ENCODE measurements at regions not wholly inside any gene's neighbourhood (a gene's known extent, or its start where the extent isn't known, plus 50 kb on each side); places are given as distances from the start of the nearest gene placed in this dataset.

DNA sequence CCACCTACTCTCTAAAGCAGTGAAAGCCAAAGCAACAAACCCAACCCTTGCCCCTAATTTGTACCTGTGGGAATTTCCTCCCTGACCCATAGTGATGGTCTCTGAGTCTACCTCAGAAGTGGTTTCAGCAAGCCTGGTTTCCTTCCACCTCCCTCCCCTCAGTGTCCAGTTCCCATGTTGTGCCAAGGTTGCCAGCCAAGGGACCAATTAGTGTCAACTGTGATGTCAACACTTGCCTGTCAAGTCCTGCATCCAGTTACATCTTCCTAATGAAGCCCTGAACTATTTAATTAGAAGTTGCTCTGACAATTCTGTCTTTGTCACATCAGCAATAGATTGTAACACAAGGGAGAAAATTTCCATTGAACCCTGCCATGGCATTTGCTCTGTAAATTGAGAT lies 194.4 kb upstream of the CCDC196 start:
- DNase-seq (ENCODE audit: low read depth), result no peak
- no peak overlapping the region for H3K9ac ChIP-seq (ENCODE audit: low read length)
- H3K9me3 ChIP-seq (ENCODE audit: control insufficient read depth, low read length), result peaks cover 6% of the 10 kb centered on the region
- H3K36me3 ChIP-seq (ENCODE audit: control insufficient read depth, insufficient read depth, low read length, severe bottlenecking), result no peaks in the 10 kb centered on the region
- no peaks in the 10 kb centered on the region for H3K4me1 ChIP-seq (ENCODE audit: control insufficient read depth, insufficient read depth, low read length)
- no peak overlapping the region for H3K4me3 ChIP-seq (ENCODE audit: low read length)
- H3K27me3 ChIP-seq (replicated peaks; ENCODE audit: control insufficient read depth, insufficient read depth, low read length), result no peaks in the 10 kb centered on the region

DNA sequence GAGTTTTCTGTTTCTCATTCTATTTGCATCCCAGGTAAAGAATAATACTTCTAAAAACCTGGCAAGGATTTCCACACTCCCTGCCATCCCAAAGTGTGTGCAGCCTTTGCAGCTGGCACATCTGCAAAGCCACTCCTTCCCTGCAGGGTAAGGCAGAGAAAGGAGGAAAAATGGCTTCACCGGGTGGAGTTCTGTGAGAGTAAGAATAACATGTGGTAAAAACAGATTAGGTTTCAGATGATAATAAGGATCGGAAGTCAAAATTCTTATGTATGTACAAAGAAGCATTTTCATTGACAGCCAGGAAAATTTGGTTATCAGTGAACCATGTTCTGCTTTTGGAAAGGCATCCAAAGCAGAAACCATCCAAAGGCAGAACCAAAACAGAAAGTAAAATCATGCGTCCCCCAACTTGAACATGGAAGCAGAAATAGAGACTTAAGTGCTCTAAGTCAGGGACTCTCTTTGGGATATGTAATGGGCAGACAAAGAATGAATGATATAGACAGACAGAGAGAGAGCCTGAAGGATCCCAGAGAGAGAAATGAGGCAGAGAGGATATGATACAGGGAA lies 192.6 kb upstream of the CCDC196 start:
- no peaks in the 10 kb centered on the region for H3K27me3 ChIP-seq (replicated peaks; ENCODE audit: control insufficient read depth, insufficient read depth, low read length)
- no peak for DNase-seq (ENCODE audit: low read depth)
- H3K9ac ChIP-seq (ENCODE audit: low read length), result no peak overlapping the region
- H3K9me3 ChIP-seq (ENCODE audit: control insufficient read depth, low read length), result peaks cover 5% of the 10 kb centered on the region
- H3K36me3 ChIP-seq (ENCODE audit: control insufficient read depth, insufficient read depth, low read length, severe bottlenecking), result no peaks in the 10 kb centered on the region
- no peaks in the 10 kb centered on the region for H3K4me1 ChIP-seq (ENCODE audit: control insufficient read depth, insufficient read depth, low read length)
- H3K4me3 ChIP-seq (ENCODE audit: low read length), result no peak overlapping the region

DNA sequence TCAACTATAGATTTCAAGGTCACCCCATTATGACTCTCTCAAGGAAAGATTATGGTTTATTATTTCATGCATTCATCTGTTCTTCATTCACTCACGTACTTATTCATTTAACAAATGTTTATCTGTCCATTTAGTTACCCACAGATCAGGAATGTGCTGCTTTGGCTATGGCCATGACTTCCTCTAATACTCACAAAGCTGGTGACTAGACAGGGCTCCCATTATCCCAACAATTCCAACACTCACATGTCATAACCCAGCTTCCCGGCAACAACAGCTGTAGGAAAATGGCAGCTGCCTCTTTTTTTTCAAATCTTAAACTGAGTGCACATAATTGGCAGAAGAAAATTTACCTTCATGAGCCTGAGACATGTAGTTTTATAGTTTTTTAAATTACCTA lies 190.8 kb upstream of the CCDC196 start:
- Histone ChIP-seq H3K4me1 (ENCODE audit: control insufficient read depth, insufficient read depth, low read length) (no peaks in the 10 kb centered on the region), H3K36me3 (ENCODE audit: control insufficient read depth, insufficient read depth, low read length, severe bottlenecking) (no peaks in the 10 kb centered on the region), H3K9me3 (ENCODE audit: control insufficient read depth, low read length) (no peaks in the 10 kb centered on the region), H3K4me3 (ENCODE audit: low read length) (no peak overlapping the region), H3K9ac (ENCODE audit: low read length) (no peak overlapping the region), H3K27me3 (replicated peaks; ENCODE audit: control insufficient read depth, insufficient read depth, low read length) (no peaks in the 10 kb centered on the region)
- no peak for DNase-seq (ENCODE audit: low read depth)

DNA sequence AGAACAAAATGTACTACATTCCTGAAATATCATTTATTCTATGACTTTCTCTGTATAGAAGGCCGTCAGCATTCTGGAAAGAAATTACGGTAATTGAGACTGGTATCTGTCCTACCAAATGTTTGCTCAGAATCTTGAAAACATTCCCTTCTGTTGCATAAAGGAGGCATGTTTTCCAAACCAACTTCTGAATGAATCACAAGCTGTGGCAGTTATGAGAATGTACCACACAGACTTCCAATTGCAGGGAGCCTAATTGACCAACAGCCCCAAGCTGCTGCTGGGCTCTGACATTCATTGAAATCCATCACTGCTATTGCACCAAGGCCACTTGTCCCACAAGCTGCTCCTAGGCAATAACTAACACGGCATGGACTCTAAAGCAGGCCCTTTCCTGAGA lies 185.3 kb upstream of the CCDC196 start:
- DNase-seq (ENCODE audit: low read depth), result no peak
- H3K36me3 ChIP-seq (ENCODE audit: control insufficient read depth, insufficient read depth, low read length, severe bottlenecking), result no peaks in the 10 kb centered on the region
- H3K9ac ChIP-seq (ENCODE audit: low read length), result no peak overlapping the region
- H3K4me3 ChIP-seq (ENCODE audit: low read length), result no peak overlapping the region
- H3K27me3 ChIP-seq (replicated peaks; ENCODE audit: control insufficient read depth, insufficient read depth, low read length), result no peaks in the 10 kb centered on the region
- no peaks in the 10 kb centered on the region for H3K4me1 ChIP-seq (ENCODE audit: control insufficient read depth, insufficient read depth, low read length)
- H3K9me3 ChIP-seq (ENCODE audit: control insufficient read depth, low read length), result no peaks in the 10 kb centered on the region

DNA sequence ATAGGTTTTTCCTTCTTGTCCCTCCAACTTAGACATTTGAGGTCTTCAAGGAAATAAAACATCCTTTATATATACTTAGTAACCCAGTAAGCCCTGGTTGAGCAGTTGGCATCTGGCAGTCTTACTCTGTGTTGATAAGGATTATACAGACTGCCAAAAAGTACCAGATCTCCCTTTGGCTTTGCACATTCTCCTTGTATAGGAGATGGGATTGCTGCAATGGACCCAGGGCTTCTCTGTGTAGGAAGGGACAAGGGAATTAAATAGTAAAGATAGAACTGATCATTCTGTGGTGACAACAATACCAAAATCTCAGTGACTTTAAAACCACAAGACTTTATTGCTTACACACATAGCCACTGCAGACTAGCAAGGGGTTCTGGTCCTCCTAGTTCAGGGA lies 180.1 kb upstream of the CCDC196 start:
- Histone ChIP-seq H3K9me3 (ENCODE audit: control insufficient read depth, low read length) (no peaks in the 10 kb centered on the region), H3K4me3 (ENCODE audit: low read length) (no peak overlapping the region), H3K36me3 (ENCODE audit: control insufficient read depth, insufficient read depth, low read length, severe bottlenecking) (no peaks in the 10 kb centered on the region), H3K9ac (ENCODE audit: low read length) (no peak overlapping the region), H3K4me1 (ENCODE audit: control insufficient read depth, insufficient read depth, low read length) (no peaks in the 10 kb centered on the region), H3K27me3 (replicated peaks; ENCODE audit: control insufficient read depth, insufficient read depth, low read length) (no peaks in the 10 kb centered on the region)
- DNase-seq (ENCODE audit: low read depth), result no peak

DNA sequence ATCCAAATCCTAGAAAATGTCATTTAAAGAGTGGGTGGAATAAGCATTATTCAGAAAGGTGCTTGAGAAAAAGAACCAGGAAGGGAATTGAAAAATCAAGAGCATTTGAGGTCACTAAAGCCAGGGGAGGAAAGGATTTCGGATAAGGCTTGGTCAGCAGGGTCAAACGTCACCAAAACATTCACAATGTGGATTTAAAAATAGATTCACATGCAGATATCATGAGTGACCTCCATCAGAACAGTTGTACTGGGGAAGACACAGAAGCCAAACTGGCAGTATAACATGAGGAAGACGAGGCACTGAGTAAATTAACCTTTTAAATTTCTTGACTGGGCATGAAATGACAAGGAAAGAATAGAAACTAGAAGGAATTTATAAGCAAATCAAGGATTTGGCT lies 175.1 kb upstream of the CCDC196 start:
- Histone ChIP-seq H3K36me3 (ENCODE audit: control insufficient read depth, insufficient read depth, low read length, severe bottlenecking) (no peaks in the 10 kb centered on the region), H3K9me3 (ENCODE audit: control insufficient read depth, low read length) (no peaks in the 10 kb centered on the region), H3K27me3 (replicated peaks; ENCODE audit: control insufficient read depth, insufficient read depth, low read length) (no peaks in the 10 kb centered on the region), H3K9ac (ENCODE audit: low read length) (no peak overlapping the region), H3K4me3 (ENCODE audit: low read length) (no peak overlapping the region), H3K4me1 (ENCODE audit: control insufficient read depth, insufficient read depth, low read length) (no peaks in the 10 kb centered on the region)
- DNase-seq (ENCODE audit: low read depth), result no peak

DNA sequence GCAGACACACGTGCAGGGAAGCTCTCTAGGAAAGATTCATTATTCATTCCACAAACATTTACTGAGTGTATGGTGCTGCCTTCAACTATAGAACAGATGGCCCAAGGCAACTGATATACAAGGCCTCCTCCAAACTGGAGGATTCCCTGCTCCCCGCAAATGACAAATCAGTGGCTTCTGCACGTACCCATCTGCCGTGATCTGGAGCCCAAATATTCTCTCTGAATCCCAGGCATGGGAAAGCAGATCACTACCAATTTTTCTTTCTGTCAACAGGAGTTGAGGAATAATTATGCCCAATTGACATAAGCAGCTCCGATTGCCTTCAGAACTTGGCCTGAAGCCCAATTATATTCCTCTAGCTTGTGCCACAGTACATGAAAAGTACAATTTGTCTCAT lies 174.2 kb upstream of the CCDC196 start:
- Histone ChIP-seq H3K4me3 (ENCODE audit: low read length) (no peak overlapping the region), H3K9ac (ENCODE audit: low read length) (no peak overlapping the region), H3K4me1 (ENCODE audit: control insufficient read depth, insufficient read depth, low read length) (no peaks in the 10 kb centered on the region), H3K36me3 (ENCODE audit: control insufficient read depth, insufficient read depth, low read length, severe bottlenecking) (no peaks in the 10 kb centered on the region), H3K27me3 (replicated peaks; ENCODE audit: control insufficient read depth, insufficient read depth, low read length) (no peaks in the 10 kb centered on the region), H3K9me3 (ENCODE audit: control insufficient read depth, low read length) (no peaks in the 10 kb centered on the region)
- no peak for DNase-seq (ENCODE audit: low read depth)

DNA sequence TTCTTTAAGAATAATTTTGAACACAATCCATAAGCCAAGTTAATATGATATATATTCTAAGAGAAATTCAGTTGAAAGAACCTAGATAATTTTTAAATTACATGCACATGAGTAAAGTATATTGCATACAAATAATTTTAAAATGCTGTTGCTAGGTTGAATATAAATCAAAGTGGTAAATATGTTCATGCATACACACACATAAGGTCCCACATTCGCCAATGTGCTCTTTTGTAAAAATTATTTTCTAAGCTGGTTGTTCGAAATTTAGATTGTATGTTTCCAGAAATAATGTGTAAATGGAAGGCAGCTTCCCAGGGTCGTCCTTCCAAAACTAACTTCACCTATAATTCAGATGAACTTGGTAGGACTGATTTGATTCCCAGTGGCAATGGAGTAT lies 173.7 kb upstream of the CCDC196 start:
- no peak overlapping the region for H3K9ac ChIP-seq (ENCODE audit: low read length)
- no peaks in the 10 kb centered on the region for H3K36me3 ChIP-seq (ENCODE audit: control insufficient read depth, insufficient read depth, low read length, severe bottlenecking)
- H3K4me1 ChIP-seq (ENCODE audit: control insufficient read depth, insufficient read depth, low read length), result no peaks in the 10 kb centered on the region
- no peak for DNase-seq (ENCODE audit: low read depth)
- H3K4me3 ChIP-seq (ENCODE audit: low read length), result no peak overlapping the region
- no peaks in the 10 kb centered on the region for H3K9me3 ChIP-seq (ENCODE audit: control insufficient read depth, low read length)
- no peaks in the 10 kb centered on the region for H3K27me3 ChIP-seq (replicated peaks; ENCODE audit: control insufficient read depth, insufficient read depth, low read length)

DNA sequence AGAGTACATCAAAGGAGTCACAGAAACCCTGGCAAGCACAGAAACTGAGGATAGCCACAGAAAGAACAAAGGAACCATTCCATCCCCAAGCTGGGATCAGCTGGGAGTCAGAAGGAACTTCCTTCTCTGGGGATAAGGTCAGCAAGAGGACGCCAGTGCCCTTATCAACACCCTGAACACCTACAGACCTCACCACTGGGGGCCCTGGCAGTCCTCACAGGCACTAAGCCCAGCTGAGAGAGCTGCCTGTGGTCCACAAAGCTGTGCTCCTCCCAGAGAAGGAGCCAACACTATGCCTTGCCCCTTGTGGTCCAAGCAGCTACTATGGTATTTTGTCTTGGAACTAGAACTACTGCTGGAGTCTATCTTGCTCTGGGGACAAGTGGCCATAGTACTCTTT lies 171.1 kb upstream of the CCDC196 start:
- H3K9me3 ChIP-seq (ENCODE audit: control insufficient read depth, low read length), result peaks cover 11% of the 10 kb centered on the region
- H3K27me3 ChIP-seq (replicated peaks; ENCODE audit: control insufficient read depth, insufficient read depth, low read length), result no peaks in the 10 kb centered on the region
- no peak overlapping the region for H3K9ac ChIP-seq (ENCODE audit: low read length)
- no peak overlapping the region for H3K4me3 ChIP-seq (ENCODE audit: low read length)
- H3K4me1 ChIP-seq (ENCODE audit: control insufficient read depth, insufficient read depth, low read length), result no peaks in the 10 kb centered on the region
- no peaks in the 10 kb centered on the region for H3K36me3 ChIP-seq (ENCODE audit: control insufficient read depth, insufficient read depth, low read length, severe bottlenecking)
- DNase-seq (ENCODE audit: low read depth), result no peak

DNA sequence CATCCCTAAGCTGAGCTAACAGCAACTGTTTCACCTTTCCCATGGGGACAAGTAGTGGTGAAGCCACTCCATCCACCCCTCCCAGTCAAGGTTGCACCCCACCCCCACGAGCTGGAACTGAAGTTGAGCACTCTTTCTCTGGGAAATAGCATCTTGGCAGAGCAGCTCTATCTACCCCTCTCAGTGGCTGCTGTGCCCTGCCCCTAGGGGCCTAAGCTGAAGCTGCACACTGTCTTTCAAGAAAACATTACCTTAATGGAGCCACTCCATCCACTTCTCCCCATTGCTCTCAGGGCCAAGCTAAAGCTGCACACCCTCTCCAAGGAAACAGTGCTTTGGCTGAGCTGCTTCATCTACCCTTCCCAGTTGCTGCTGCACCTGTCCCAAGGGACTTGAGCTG lies 170.6 kb upstream of the CCDC196 start:
- Histone ChIP-seq H3K9ac (ENCODE audit: low read length) (no peak overlapping the region), H3K4me3 (ENCODE audit: low read length) (no peak overlapping the region), H3K4me1 (ENCODE audit: control insufficient read depth, insufficient read depth, low read length) (no peaks in the 10 kb centered on the region), H3K36me3 (ENCODE audit: control insufficient read depth, insufficient read depth, low read length, severe bottlenecking) (no peaks in the 10 kb centered on the region), H3K9me3 (ENCODE audit: control insufficient read depth, low read length) (peaks cover 11% of the 10 kb centered on the region), H3K27me3 (replicated peaks; ENCODE audit: control insufficient read depth, insufficient read depth, low read length) (no peaks in the 10 kb centered on the region)
- DNase-seq (ENCODE audit: low read depth), result no peak

DNA sequence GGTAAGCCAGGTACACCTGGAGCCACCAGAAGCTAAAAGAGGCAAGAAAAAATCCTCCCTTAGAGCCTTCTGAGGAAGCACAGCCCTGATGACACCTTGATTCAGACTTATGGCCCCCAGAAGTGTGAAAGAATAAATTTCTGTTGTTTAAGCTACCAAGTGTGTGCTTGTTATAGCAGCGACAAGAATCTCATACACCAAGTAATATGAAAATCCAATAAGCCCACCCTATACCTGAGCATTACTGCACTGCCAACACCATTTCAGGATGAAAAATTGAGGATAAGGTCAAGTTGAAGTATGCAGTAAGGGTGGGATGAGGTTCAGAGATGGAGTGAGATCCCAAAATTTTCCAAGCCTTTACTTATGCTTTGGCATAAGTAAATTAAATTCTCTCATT lies 163.6 kb upstream of the CCDC196 start:
- no peaks in the 10 kb centered on the region for H3K36me3 ChIP-seq (ENCODE audit: control insufficient read depth, insufficient read depth, low read length, severe bottlenecking)
- peaks cover 11% of the 10 kb centered on the region for H3K9me3 ChIP-seq (ENCODE audit: control insufficient read depth, low read length)
- H3K9ac ChIP-seq (ENCODE audit: low read length), result no peak overlapping the region
- H3K27me3 ChIP-seq (replicated peaks; ENCODE audit: control insufficient read depth, insufficient read depth, low read length), result no peaks in the 10 kb centered on the region
- no peaks in the 10 kb centered on the region for H3K4me1 ChIP-seq (ENCODE audit: control insufficient read depth, insufficient read depth, low read length)
- no peak overlapping the region for H3K4me3 ChIP-seq (ENCODE audit: low read length)
- DNase-seq (ENCODE audit: low read depth), result no peak

DNA sequence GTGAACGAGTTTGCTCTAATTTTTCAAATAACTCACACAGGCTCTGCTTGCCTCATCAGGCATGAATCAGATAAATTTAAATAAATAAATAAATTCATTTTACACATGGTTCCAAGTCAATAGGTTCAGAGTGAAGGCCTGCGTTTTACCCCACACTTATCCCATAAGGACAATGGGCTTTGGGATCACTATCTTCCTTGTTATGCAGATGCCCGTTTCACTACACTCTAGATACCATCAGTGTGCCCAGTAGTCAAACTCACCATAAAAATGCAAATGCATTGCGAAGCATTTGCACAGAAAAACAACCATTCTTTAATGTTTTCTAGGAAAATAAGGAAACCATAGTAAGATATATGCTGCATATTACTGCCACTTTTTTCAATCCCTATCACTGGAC lies 155.9 kb upstream of the CCDC196 start:
- no peaks in the 10 kb centered on the region for H3K9me3 ChIP-seq (ENCODE audit: control insufficient read depth, low read length)
- no peak overlapping the region for H3K4me3 ChIP-seq (ENCODE audit: low read length)

More for the DNA sequence above, 155.9 kb upstream of the CCDC196 start:
- Histone ChIP-seq H3K36me3 (ENCODE audit: control insufficient read depth, insufficient read depth, low read length, severe bottlenecking) (no peaks in the 10 kb centered on the region), H3K9ac (ENCODE audit: low read length) (no peak overlapping the region), H3K27me3 (replicated peaks; ENCODE audit: control insufficient read depth, insufficient read depth, low read length) (no peaks in the 10 kb centered on the region), H3K4me1 (ENCODE audit: control insufficient read depth, insufficient read depth, low read length) (no peaks in the 10 kb centered on the region)
- no peak for DNase-seq (ENCODE audit: low read depth)

All from adipocyte (in vitro differentiated cells).